GM18499 (cell line): ENCODE measurements at regions not wholly inside any gene's neighbourhood (a gene's known extent, or its start where the extent isn't known, plus 50 kb on each side); places are given as distances from the start of the nearest gene placed in this dataset.

Experiments
- ATAC-seq: cut with Tn5 transposase; IDR thresholded peaks from one replicate; pipeline ENCODE4 v1.9.1; 2021; ENCODE audit warnings: moderate number of reproducible peaks; ENCODE audit not compliant: insufficient read depth, unreplicated experiment

DNA sequence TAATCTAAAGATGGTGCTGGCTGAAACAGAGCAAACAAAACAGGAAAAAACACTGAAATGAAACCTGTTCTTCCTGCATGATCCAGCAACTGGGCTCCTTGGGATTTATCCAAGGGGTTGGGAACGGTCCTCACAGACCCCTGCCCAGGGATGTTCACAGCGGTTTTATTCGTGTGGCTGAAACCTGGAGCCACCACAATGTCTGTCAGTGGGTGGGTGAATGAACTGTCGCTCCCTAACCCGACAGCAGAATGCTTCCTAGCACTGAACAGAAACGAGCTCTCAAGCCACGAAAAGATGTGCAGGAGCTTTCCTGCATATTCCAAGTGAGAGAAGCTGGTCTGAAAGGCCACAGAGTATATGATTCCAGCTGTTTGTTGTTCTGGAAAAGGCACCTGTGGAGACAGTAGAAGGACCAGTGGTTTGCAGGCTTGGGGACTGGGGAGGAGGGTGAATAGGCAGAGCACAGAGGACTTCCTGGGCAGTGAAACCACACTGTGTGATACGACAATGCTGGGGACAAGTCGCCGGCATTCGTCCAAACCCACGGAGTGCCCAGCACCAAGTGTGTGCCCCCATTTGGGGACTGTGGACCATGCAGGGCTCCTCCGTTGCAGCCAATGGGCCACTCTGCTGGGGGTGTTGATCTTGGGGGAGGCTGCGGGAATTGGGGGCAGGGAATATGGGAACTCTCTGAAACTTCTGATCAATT, 73.9 kb downstream of the TEX29 start:
- ATAC-seq = no peak

DNA sequence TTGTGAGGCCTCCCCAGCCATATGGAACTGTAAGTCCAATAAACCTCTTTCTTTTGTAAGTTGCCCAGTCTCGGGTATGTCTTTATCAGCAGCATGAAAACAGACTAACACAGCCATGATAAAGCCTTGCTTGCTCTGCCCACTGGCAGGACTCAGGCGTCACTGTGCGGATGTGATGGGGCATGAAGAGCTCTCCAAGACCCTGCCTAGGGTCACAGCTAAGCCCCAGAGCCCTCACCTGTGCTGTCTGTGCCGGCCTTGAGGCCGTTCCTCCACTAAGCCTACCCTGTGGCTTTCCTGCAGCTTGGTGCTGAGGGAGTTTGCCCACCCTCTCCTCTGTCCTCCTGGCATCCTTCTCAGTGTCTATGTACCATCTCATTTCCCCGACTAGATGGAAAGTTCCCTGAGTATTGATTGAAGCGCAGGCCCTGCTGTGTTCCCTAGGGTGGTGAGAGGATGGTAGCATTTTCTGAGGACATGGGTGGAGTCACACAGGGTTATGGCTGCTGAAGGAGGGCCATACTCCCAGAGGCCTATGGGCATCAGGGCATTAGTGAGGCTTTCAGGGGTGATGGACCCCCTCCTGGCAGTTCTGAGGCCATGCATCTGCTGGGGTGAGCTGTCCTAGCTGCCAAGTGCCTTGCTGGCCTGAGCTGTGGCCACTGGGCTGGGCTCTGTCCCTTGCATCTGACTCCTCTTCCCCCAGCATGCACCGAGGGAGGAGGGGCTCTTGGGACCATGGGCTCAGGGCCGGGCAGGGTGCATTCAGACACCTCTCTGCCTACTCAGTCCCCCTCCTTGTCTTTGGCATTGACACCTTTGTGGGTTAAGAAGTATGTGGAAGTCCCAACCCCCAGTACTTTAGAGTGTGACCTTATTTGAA, 75.3 kb downstream of the TEX29 start:
- no peak for ATAC-seq

DNA sequence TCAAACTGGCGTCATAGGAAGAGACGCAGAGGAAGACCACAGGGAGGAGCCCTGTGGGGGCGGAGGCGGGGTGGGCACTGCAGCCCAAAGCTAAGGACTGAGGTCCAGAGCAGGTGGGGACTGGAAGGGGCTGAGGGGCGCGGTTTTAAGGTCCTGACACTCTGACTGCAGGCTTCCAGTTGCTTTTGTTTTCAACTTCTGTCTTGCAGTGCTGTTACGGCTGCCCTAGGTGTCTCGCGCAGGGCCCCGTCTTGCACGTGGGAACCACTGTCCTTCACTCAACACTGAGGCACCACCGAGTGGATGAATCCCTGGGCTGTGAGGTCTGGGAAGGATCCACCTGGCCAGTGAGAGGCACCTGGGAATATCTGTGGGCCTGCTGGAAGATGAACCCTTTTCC, 76.0 kb downstream of the TEX29 start:
- no peak for ATAC-seq

DNA sequence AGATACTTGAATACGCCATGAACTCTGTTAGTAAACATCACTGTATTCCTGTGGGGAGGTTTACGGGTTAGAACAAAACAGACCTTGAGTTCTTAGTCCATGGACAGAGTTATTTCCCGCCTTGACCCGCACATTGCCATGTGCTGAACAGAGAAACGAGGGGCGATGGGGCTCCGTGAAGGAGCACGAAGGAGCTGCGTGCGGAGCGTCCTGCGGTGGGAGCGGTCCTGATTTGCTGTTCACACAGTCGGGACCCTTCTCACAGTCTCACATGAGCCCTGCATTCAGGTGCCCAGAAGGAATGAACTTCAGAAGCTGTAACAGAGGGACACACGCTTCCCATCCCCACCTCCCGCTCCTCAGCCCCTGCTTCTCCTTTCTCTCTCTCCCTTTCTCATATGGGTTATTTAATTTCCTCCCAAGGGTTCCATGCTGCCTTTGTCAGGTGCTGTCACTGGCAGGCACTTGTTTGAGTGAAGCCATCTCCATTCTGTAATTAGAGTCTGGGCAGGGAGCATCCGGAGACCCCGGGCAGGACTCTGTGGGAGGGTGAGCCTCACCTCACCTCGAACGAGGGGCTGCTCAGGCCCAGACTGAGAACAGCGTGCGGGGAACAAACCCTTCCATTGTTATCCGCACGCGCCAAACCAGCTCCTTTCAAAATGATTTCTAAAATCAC, 76.9 kb downstream of the TEX29 start:
- no peak for ATAC-seq

DNA sequence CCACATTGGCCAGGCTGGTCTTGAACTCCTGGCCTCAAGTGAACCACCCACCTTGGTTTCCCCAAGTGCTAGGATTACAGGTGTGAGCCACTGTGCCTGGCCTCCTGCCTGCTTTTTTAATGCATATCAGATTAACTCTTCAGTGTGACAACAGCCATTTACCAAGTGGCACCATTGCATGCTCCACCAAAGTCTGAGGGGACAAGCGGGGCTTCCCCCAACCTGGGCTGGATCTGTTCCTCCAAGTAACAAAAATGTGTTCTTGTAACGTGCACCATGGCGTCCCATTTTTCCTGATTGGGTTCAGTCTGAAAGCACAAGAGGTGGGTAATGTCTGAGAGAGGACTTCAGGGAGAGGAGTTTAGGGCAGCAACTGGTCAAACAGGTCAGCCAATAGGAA, 77.8 kb downstream of the TEX29 start:
- no peak for ATAC-seq

DNA sequence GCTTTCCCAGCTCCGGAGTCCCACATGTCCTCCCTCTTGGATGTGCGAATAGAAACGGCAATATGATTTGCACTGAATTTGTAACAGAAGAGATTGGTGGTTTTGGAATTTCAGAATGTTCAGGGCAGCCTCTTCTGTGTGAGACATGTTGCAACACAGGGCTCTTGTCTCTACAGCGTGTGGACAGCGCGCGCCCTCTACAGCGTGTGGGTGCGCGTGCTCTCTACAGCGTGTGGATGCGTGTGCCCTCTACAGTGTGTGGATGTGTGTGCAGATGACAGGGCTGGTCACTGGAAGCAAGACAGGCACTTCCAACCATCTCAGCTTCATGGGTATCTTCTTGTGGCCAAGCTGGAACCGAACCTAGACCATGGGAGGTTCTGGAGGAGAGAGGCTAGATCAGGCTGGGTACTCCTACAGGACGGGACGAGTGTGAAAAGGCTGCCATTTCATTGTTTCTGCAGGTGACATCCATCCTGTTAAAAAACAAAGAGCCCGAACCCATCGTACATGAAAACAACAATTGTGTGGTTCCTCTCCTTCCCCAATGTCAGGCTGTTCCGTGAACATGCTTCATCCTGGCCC, 78.4 kb downstream of the TEX29 start:
- ATAC-seq = no peak

DNA sequence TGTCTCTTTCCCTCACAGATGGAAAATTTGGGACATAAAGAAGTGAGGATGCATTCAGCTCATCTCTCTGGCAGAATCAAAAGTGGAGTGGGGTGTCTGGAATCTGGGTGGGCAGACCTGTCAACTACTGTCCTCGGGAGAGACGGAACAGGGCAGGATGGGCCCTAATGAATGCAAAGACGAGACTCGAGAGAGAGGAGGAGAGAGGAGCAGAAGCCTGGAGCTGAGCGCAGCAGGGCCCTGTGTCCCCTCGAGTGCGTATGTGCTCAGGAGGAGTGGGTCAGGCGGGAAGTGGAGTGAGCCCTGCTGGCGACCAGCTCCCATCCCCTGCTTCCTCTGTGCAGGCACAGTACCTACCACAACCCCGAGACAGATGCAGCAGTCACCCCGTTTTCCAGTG, 78.9 kb downstream of the TEX29 start:
- no peak for ATAC-seq

DNA sequence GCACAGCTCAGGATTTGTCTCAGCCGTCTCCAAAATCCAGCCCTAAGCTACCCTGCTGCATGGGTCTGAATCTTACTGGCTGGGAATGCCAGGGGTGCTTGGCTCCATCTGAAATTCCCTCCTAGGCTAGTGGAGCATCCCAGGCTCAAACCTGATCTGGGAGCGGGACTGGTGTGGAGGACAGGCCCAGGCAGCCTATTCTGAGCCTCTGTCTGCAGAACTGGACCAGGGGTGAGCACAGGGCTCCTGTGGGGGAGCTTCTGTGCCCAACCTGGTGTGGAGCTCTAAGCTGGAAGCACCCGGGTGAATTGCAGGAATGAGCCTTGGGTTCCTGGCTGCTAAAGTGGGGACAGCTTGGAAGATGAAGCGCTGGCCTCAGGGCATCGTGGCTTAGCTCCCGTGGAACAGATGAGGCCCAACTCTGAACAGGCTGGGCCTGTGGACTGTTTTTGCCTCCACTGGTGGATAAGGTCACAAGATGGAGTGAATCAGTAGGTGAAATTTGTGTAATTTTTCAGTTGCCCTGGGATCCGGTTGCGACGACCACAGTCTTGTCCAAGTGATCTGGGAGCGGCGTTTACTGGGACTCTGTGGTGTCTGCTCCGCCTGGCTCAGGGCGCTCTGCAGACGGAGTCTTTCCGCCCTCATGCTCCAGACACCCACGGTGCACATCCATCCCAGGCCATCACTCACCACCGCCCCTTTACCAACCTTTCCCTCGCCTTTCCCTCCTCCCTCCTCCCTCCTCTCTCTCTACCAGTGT, 79.5 kb downstream of the TEX29 start:
- no peak for ATAC-seq

DNA sequence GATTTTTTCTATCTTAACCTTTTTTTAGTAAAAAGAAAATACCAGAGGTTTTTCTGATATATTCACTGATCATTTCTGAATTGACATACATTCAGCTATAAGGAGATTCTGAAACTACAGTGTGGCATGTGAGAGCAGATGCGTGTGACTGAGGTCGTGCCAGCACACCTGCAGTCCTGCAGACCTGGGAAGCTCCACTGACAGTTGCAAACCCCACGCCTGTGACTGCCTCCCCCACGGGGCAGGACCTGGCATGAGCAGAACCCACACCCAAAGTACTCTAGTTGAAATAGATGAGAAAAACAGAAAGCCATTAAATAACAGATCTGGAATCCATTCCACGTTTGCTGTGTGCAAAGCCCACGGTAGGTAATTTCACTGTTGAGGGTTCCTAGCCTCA, 80.7 kb downstream of the TEX29 start:
- ATAC-seq = no peak

DNA sequence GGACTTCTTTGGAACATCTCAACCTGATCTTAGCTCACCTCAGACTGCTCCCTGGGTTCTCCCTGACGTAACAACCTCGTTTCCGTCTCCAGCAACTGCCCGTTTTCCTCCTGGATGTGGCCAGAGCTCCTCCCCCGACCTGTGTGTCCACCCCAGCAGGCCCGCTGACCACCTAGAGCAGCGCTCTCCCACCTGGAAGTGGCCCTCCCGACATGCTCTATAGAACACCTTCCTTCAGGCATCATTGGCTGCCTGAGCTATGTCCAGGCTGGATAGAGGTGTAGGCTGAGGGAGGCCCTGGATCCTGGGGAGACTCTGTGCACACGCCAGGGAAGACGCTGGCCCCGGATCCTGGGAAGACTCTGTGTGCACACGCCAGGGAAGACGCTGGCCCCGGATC, 81.3 kb downstream of the TEX29 start:
- no peak for ATAC-seq

DNA sequence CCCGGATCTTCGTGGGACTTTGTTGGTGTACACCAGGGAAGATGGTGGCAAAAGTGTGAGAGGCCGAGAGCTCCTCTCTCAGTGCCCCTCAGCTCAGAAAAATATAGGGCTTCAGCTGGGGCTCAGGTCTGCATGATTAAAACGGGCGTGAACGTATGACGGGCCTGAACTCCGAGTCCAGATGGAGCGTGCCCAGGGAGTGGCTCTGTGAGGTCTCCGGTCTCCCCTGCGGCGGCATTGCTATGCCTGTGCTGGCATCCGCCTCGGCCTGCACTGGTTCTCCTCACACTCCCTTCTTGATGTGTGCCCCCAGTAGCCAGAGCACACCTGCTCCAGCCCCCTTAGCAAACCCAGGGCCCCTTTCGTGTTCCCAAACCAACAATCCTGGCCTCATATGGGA, 82.0 kb downstream of the TEX29 start:
- ATAC-seq = no peak

DNA sequence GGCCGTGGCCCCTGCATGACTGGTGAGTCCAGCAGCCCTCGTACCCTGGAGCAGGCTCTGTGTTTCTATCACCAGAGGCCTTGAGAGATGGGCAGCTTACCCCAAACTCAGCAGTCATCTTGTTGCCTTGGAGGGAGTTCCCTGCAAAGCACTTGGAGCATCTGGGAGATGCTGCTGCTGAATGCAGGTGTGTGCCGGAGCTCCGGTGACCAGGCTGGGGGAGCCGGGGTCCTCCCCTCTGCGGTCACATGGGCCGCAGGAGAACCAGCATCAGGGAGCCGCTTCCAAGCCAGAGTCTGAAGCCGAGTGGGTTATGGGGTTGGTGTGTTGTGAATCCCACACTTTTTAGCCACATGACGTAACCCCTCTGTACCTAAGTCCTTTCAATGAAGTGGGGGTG, 82.8 kb downstream of the TEX29 start:
- ATAC-seq = no peak

DNA sequence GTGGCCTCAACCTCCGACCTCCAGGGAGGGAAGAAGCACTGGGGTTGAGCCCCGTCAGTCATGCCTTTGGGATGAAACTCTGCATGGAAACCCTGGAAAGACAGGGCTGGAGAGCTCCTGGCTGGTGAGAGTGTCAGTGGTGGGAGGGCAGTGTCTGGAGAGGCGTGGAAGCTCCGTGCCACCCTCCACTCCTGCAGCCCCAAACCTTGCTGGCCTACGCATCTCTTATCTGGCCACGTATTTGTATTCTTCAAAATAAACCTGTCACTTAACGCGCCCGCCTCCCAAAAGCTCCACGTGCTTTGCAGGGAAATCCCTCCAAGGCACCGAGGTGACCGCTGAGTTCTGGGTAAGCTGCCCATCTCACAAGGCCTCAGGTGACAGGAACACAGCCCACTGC, 84.3 kb downstream of the TEX29 start:
- no peak for ATAC-seq

DNA sequence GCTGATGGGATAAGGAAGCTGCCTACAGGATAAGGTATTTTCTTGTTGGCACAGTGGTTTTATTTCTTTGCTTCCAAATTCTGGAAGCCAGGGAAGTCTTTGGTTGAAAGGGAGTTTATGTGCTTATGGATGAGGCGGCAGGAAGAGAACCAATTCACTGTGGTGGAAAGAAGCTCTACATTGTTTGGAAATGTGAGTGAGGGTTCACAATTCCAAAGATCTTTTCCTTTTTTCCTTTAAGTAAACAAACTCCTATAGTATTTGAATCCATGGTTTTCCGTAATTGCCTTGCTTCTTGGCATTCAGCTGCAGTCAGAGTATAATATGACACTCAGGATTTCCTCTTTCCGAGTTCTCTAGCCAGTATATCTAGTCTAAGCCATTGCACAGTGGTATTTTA, 86.2 kb downstream of the TEX29 start:
- ATAC-seq = no peak

DNA sequence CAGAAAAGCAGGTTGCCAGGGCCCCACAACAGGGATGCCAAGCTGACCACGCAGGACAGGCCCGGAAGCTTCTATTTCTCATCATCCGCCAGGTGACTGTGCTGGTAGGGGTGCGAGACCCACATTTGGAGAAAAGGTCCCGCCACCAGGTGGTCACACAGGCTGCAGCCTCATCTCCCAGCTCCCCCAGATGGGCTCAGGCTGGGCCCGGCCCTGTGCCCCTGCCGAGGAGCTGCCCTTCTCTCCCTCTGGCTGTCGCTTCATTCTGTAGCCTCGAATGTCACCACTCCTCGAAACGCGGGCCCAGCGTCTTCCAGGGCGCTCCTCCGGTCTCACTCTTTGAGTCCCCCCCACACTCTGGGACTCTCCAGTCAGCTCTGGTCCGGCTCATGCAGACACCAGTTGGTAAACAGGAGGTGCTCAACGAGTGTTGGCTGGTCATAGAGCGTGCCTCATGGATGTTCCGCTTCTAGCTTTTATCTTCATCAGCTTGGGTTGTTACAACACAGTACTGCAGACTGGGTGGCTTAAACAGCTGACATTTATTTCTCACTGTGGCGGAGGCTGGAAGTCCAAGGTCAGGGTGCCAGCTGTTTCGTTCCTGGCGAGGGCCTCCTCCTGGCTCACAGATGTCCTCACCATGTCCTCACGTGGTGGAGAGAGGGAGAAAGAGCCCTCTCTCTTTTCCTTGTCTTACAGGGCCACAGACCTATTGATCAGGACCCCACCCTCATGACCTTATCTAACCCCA, 87.1 kb downstream of the TEX29 start:
- ATAC-seq = no peak

DNA sequence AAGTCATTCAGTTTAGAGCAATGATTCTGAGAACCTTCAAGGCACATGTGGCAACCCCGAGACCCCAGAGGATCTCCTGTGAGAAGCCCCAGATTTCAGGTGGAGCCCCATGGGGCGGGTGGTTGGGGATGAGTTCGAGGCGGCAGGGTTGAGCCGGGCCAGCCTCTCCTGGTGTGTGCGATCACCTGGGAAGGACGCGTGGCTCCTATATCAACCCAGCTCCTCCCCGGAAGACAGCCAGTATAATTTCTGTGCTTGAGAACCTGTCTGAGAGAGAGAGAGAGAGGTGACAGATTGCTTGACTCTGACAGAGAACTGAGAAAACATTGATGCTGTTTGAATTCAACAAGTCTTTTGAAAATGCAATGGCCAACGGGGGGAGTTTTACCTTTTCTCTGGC, 89.0 kb downstream of the TEX29 start:
- ATAC-seq = no peak

DNA sequence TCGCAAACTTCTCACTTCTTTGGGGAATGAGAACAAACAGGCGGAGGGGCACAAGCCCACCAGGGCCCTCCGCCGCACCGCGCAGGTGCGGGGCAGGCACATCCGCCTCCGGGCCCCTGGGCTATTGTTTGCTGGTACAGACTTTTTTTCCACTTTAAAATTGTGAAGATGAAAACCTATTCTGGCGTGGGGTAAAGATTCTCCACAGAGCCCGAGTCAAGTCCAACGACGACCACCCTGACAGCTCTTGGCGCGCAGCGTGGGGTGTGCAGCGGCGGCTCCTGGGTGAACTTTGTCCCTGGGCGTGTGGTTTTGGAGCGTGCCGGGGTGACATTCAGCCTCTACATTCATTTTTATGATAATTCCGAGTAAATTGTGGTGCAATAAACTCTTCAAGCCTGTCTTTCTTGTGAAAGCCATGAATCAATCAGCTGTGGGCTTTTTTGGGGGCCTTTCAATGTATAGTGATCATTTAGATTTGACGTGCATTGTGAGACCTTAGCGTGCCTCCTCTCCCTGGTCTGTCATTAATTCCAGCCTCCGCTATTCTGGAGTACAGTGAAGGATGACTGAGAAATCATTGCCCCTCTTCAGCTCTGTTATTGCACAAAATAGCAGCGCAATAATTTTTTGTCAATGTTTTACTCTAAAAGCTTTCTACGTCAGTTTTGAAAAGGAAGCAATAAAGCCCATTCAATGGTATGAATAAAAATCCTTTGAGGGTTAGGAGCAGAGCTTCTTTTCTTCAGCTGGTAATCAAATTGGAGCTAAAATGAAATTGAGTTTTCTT, 90.0 kb downstream of the TEX29 start:
- ATAC-seq = no peak

DNA sequence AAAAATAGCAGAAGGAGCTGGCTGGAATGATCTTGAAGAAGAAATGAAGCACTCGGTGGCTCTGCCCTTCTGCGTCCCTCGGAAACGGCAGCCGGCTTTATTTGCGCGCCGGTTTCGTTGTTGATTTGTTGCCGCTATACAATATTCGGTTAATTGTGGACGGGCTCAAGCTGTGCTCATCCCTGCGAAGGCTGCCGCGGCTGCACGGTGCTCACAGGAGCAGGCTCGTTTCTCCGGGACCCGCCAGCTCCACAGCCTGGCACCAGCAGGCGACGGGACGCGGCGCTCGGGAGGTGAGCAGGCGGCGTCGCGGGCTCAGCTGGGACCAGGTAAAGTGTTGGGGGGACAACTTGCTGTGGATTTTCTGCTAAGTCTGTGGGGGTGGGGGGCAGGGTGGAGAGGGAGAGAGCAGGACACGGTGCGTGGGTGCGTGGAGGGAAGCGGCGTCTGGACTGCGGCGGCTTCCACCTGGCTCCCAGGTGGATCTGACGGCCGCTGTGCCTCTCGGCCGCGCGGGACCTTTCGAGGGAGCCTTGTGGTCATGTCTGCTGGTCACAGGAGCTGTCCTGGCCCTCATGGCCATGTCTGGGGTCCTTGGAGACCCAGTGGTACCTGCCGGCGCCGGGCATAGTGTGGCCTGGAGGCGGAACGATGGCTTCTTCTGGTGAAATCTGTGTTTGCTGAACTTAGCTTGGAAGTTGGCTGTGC, 90.9 kb downstream of the TEX29 start:
- no peak for ATAC-seq
